ENCODE measurements at regions not wholly inside any gene's neighbourhood (a gene's known extent, or its start where the extent isn't known, plus 50 kb on each side); places are given as distances from the start of the nearest gene placed in this dataset.

DNA sequence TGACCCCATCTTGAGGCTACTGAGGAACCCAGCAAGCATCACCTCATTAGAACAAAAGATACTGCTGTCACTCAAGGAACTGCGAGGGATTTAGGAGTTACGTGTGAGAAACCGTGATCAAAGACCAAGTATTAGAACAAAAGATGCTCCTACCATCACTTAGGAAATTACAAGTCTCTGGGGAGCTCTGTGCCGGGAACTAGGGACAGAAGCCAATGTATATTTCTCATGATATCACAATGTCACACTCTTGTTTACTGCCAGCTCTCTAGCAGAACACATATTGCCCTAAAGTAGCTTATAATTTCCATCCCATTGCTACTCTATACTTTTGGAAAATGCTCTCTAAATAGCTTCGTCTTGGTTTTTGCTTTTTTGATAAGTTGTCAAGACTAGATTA lies 214.5 kb downstream of the HS3ST3A1 start:
- Histone ChIP-seq H3K27me3 (ENCODE audit: low read length) (no peaks in the 10 kb centered on the region), H3F3A (ENCODE audit: insufficient read depth) (no peaks in the 10 kb centered on the region), H2AFZ (ENCODE audit: low read depth, low read length, severe bottlenecking) (no peak overlapping the region), H3K9ac (ENCODE audit: low read length) (no peak overlapping the region), H3K27ac (ENCODE audit: low read depth, low read length) (no peak overlapping the region), H3K36me3 (ENCODE audit: low read length) (no peaks in the 10 kb centered on the region), H3K4me3 (ENCODE audit: insufficient read depth, low read length, poor library complexity, severe bottlenecking) (no peak overlapping the region), H3K79me2 (ENCODE audit: insufficient read depth, low read length) (no peaks in the 10 kb centered on the region), H3K9me2 (replicated peaks; ENCODE audit: insufficient read depth, low read length) (no peaks in the 10 kb centered on the region), H4K20me1 (ENCODE audit: low read depth, low read length) (no peaks in the 10 kb centered on the region), H3K9me3 (ENCODE audit: insufficient read depth, low read length) (no peaks in the 10 kb centered on the region), H3K4me2 (ENCODE audit: low read depth, low read length, poor library complexity, severe bottlenecking) (no peak overlapping the region)
- TF ChIP-seq EZH2phosphoT487 (conservative IDR thresholded peaks at IDR 0.05; ENCODE audit: low read length) (no peak), CTCF (IDR thresholded peaks at IDR 0.05; ENCODE audit: insufficient read depth, low read length, poor library complexity, severe bottlenecking) (no peak)

GRCh38 chr17:13385481-13385911 lies 216.2 kb downstream of the HS3ST3A1 start:
- Histone ChIP-seq H3K9me2 (replicated peaks; ENCODE audit: insufficient read depth, low read length) (no peaks in the 10 kb centered on the region), H3K4me2 (ENCODE audit: low read depth, low read length, poor library complexity, severe bottlenecking) (no peak overlapping the region), H3K36me3 (ENCODE audit: low read length) (no peaks in the 10 kb centered on the region), H2AFZ (ENCODE audit: low read depth, low read length, severe bottlenecking) (no peak overlapping the region), H3K9ac (ENCODE audit: low read length) (no peak overlapping the region), H3K27me3 (ENCODE audit: low read length) (no peaks in the 10 kb centered on the region), H3K9me3 (ENCODE audit: insufficient read depth, low read length) (no peaks in the 10 kb centered on the region), H3F3A (ENCODE audit: insufficient read depth) (no peaks in the 10 kb centered on the region), H3K4me3 (ENCODE audit: insufficient read depth, low read length, poor library complexity, severe bottlenecking) (no peak overlapping the region), H4K20me1 (ENCODE audit: low read depth, low read length) (no peaks in the 10 kb centered on the region), H3K79me2 (ENCODE audit: insufficient read depth, low read length) (no peaks in the 10 kb centered on the region), H3K27ac (ENCODE audit: low read depth, low read length) (no peak overlapping the region)
- TF ChIP-seq EZH2phosphoT487 (conservative IDR thresholded peaks at IDR 0.05; ENCODE audit: low read length) (no peak), CTCF (IDR thresholded peaks at IDR 0.05; ENCODE audit: insufficient read depth, low read length, poor library complexity, severe bottlenecking) (no peak)

- Histone ChIP-seq H3K27ac (ENCODE audit: low read depth, low read length) (no peak overlapping the region), H3F3A (ENCODE audit: insufficient read depth) (no peaks in the 10 kb centered on the region), H3K9me3 (ENCODE audit: insufficient read depth, low read length) (no peaks in the 10 kb centered on the region), H3K27me3 (ENCODE audit: low read length) (no peaks in the 10 kb centered on the region), H3K4me2 (ENCODE audit: low read depth, low read length, poor library complexity, severe bottlenecking) (no peak overlapping the region), H3K4me3 (ENCODE audit: insufficient read depth, low read length, poor library complexity, severe bottlenecking) (no peak overlapping the region), H3K9me2 (replicated peaks; ENCODE audit: insufficient read depth, low read length) (no peaks in the 10 kb centered on the region), H3K9ac (ENCODE audit: low read length) (no peak overlapping the region), H4K20me1 (ENCODE audit: low read depth, low read length) (no peaks in the 10 kb centered on the region), H2AFZ (ENCODE audit: low read depth, low read length, severe bottlenecking) (no peak overlapping the region), H3K36me3 (ENCODE audit: low read length) (no peaks in the 10 kb centered on the region), H3K79me2 (ENCODE audit: insufficient read depth, low read length) (no peaks in the 10 kb centered on the region)
- no peak for TF ChIP-seq EZH2phosphoT487 (conservative IDR thresholded peaks at IDR 0.05; ENCODE audit: low read length)
These were observed 217.1 kb downstream of the HS3ST3A1 start for GRCh38 chr17:13384626-13385025.

GRCh38 chr17:13378361-13378760 lies 223.4 kb downstream of the HS3ST3A1 start:
- Histone ChIP-seq H3K4me2 (ENCODE audit: low read depth, low read length, poor library complexity, severe bottlenecking) (no peak overlapping the region), H4K20me1 (ENCODE audit: low read depth, low read length) (no peaks in the 10 kb centered on the region), H3F3A (ENCODE audit: insufficient read depth) (no peaks in the 10 kb centered on the region), H3K79me2 (ENCODE audit: insufficient read depth, low read length) (no peaks in the 10 kb centered on the region), H2AFZ (ENCODE audit: low read depth, low read length, severe bottlenecking) (no peak overlapping the region), H3K36me3 (ENCODE audit: low read length) (no peaks in the 10 kb centered on the region), H3K27me3 (ENCODE audit: low read length) (no peaks in the 10 kb centered on the region), H3K9me3 (ENCODE audit: insufficient read depth, low read length) (no peaks in the 10 kb centered on the region), H3K9ac (ENCODE audit: low read length) (no peak overlapping the region), H3K27ac (ENCODE audit: low read depth, low read length) (no peak overlapping the region), H3K9me2 (replicated peaks; ENCODE audit: insufficient read depth, low read length) (0 out of 2 replicates have a peak, but pooled peaks cover 4% of the 10 kb centered on the region), H3K4me3 (ENCODE audit: insufficient read depth, low read length, poor library complexity, severe bottlenecking) (no peak overlapping the region)
- TF ChIP-seq CTCF (IDR thresholded peaks at IDR 0.05; ENCODE audit: insufficient read depth, low read length, poor library complexity, severe bottlenecking) = no peak

Measured in SU-DHL-6 (cell line).